ENCODE measurements at regions not wholly inside any gene's neighbourhood (a gene's known extent, or its start where the extent isn't known, plus 50 kb on each side); places are given as distances from the start of the nearest gene placed in this dataset.

GRCh38 chr14:88078525-88078924, 73.6 kb downstream of the GPR65 start:
- Histone ChIP-seq H3F3A (ENCODE audit: low read length, unreplicated experiment) (no peaks in the 10 kb centered on the region), H4K20me1 (ENCODE audit: low read length) (no peaks in the 10 kb centered on the region), H3K4me2 (ENCODE audit: low read length) (no peak overlapping the region), H3K9ac (ENCODE audit: low read length) (no peak overlapping the region), H3K27me3 (ENCODE audit: low read length) (no peaks in the 10 kb centered on the region), H3K27ac (ENCODE audit: low read length) (no peak overlapping the region), H2AFZ (ENCODE audit: low read length) (no peak overlapping the region), H3K4me3 (ENCODE audit: low read length) (no peak overlapping the region), H3K4me1 (ENCODE audit: insufficient read depth, low read length) (no peaks in the 10 kb centered on the region), H3K79me2 (ENCODE audit: low read length) (no peaks in the 10 kb centered on the region), H3K9me2 (replicated peaks; ENCODE audit: low read length) (no peaks in the 10 kb centered on the region), H3K9me3 (ENCODE audit: low read length) (no peaks in the 10 kb centered on the region), H3K36me3 (ENCODE audit: low read depth, low read length) (no peaks in the 10 kb centered on the region)
- DNase-seq (no peak), ATAC-seq (no peak)
- intact Hi-C loops (cut with micrococcal nuclease) = no loop called here
- POLR2A ChIA-PET (ENCODE audit: unreplicated experiment) = no interaction called here
- CTCF ChIA-PET = no interaction called here
- TF ChIP-seq EZH2phosphoT487 (IDR thresholded peaks at IDR 0.05; ENCODE audit: borderline replicate concordance, low read length) = no peak
- no peak for TF ChIP-seq EZH2 (IDR thresholded peaks at IDR 0.05; ENCODE audit: low read length, unreplicated experiment)
- no peak for TF ChIP-seq CTCF (conservative IDR thresholded peaks at IDR 0.05; ENCODE audit: low read depth, low read length)
- BruUV-seq (replicated peaks) = no TSS peak

GRCh38 chr14:88079624-88080023, 74.7 kb downstream of the GPR65 start:
- no peaks in the 10 kb centered on the region for H3K9me3 ChIP-seq (ENCODE audit: low read length)
- no peak for ATAC-seq
- no peak for DNase-seq
- ChIA-PET POLR2A (ENCODE audit: unreplicated experiment) (no interaction called here), CTCF (no interaction called here)
- no peaks in the 10 kb centered on the region for H3K36me3 ChIP-seq (ENCODE audit: low read depth, low read length)
- no peak for TF ChIP-seq EZH2 (IDR thresholded peaks at IDR 0.05; ENCODE audit: low read length, unreplicated experiment)
- no peak for TF ChIP-seq CTCF (conservative IDR thresholded peaks at IDR 0.05; ENCODE audit: low read depth, low read length)
- TF ChIP-seq EZH2phosphoT487 (IDR thresholded peaks at IDR 0.05; ENCODE audit: borderline replicate concordance, low read length) = no peak
- H3K4me2 ChIP-seq (ENCODE audit: low read length) = no peak overlapping the region
- BruUV-seq (replicated peaks) = no TSS peak
- intact Hi-C loops (cut with micrococcal nuclease) = no loop called here
- H3K4me1 ChIP-seq (ENCODE audit: insufficient read depth, low read length) = no peaks in the 10 kb centered on the region
- no peak overlapping the region for H3K9ac ChIP-seq (ENCODE audit: low read length)
- no peaks in the 10 kb centered on the region for H3K79me2 ChIP-seq (ENCODE audit: low read length)
- H3K4me3 ChIP-seq (ENCODE audit: low read length) = no peak overlapping the region
- H4K20me1 ChIP-seq (ENCODE audit: low read length) = no peaks in the 10 kb centered on the region
- no peaks in the 10 kb centered on the region for H3K27me3 ChIP-seq (ENCODE audit: low read length)
- H2AFZ ChIP-seq (ENCODE audit: low read length) = no peak overlapping the region
- H3K27ac ChIP-seq (ENCODE audit: low read length) = no peak overlapping the region
- no peaks in the 10 kb centered on the region for H3F3A ChIP-seq (ENCODE audit: low read length, unreplicated experiment)
- H3K9me2 ChIP-seq (replicated peaks; ENCODE audit: low read length) = no peaks in the 10 kb centered on the region

- TF ChIP-seq CTCF (conservative IDR thresholded peaks at IDR 0.05; ENCODE audit: low read depth, low read length) = no peak
- TF ChIP-seq EZH2 (IDR thresholded peaks at IDR 0.05; ENCODE audit: low read length, unreplicated experiment) = no peak
- TF ChIP-seq EZH2phosphoT487 (IDR thresholded peaks at IDR 0.05; ENCODE audit: borderline replicate concordance, low read length) = no peak
- no peaks in the 10 kb centered on the region for H3K4me1 ChIP-seq (ENCODE audit: insufficient read depth, low read length)
- CTCF ChIA-PET = no interaction called here
- no peaks in the 10 kb centered on the region for H3K27me3 ChIP-seq (ENCODE audit: low read length)
- no peaks in the 10 kb centered on the region for H3K9me3 ChIP-seq (ENCODE audit: low read length)
- no peak overlapping the region for H3K4me3 ChIP-seq (ENCODE audit: low read length)
- no TSS peak for BruUV-seq (replicated peaks)
- H2AFZ ChIP-seq (ENCODE audit: low read length) = no peak overlapping the region
- H3K36me3 ChIP-seq (ENCODE audit: low read depth, low read length) = no peaks in the 10 kb centered on the region
- ATAC-seq (no peak), DNase-seq (no peak)
- no peaks in the 10 kb centered on the region for H3F3A ChIP-seq (ENCODE audit: low read length, unreplicated experiment)
- no peak overlapping the region for H3K4me2 ChIP-seq (ENCODE audit: low read length)
- H3K79me2 ChIP-seq (ENCODE audit: low read length) = no peaks in the 10 kb centered on the region
- intact Hi-C loops (cut with micrococcal nuclease) = no loop called here
- H3K9ac ChIP-seq (ENCODE audit: low read length) = no peak overlapping the region
- H3K9me2 ChIP-seq (replicated peaks; ENCODE audit: low read length) = 0 out of 2 replicates have a peak, but pooled peaks cover 3% of the 10 kb centered on the region
- POLR2A ChIA-PET (ENCODE audit: unreplicated experiment) = no interaction called here
- H3K27ac ChIP-seq (ENCODE audit: low read length) = no peak overlapping the region
- no peaks in the 10 kb centered on the region for H4K20me1 ChIP-seq (ENCODE audit: low read length)
Observed at GRCh38 chr14:88085736-88086135, 80.8 kb downstream of the GPR65 start.

Data from PC-3 (cell line).